Adrenal gland (tissue), 5 donors: ENCODE measurements at regions not wholly inside any gene's neighbourhood (a gene's known extent, or its start where the extent isn't known, plus 50 kb on each side); places are given as distances from the start of the nearest gene placed in this dataset.

Experiments used
- CTCF ChIP-seq, 6 experiments: fragments of 450-650 bp in 4 of 6; fragments of 200-600 bp in 2 of 6; sonication (generic) in 1 of 6; IDR thresholded peaks; 1 replicate in 5 of 6; 2 replicates in 1 of 6; pipeline versions ENCODE4 v1.5.1 to v1.8.0; 2016 to 2021; ENCODE audit warnings: antibody characterized with exemption in 6 of 6, mild to moderate bottlenecking in 2 of 6, moderate library complexity in 1 of 6
- POLR2A ChIP-seq, 2 donors: fragments of 450-650 bp; IDR thresholded peaks; one replicate each; pipeline ENCODE4 v1.6.1; 2017; ENCODE audit warnings: antibody characterized with exemption in 2 of 2, mild to moderate bottlenecking in 2 of 2, moderate library complexity in 1 of 2
- donor health status: DM: no; HTN: no; CAD: no.

GRCh38 chr5:3381206-3381825 lies 214.3 kb upstream of the IRX1 start:
- no peak for TF ChIP-seq CTCF (IDR thresholded peaks at IDR 0.05)
- TF ChIP-seq POLR2A (IDR thresholded peaks at IDR 0.05), result no peak
